ENCODE measurements at regions not wholly inside any gene's neighbourhood (a gene's known extent, or its start where the extent isn't known, plus 50 kb on each side); places are given as distances from the start of the nearest gene placed in this dataset.

DNA sequence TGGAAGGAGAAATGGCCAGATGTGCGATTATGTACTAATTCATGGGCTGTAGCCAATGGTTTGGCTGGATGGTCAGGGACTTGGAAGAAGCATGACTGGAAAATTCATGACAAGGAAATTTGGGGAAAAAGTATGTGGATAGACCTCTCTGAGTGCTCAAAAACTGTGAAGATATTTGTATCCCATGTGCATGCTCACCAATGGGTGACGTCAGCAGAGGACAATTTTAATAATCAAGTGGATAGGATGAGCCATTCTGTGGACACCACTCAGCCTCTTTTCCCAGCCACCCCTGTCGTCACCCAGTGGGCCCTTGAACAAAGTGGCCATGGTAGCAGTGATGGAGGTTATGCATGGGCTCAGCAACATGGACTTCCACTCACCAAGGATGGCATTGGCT is 490.9 kb upstream of the CBLB start:
- TF ChIP-seq, protein P1, sequence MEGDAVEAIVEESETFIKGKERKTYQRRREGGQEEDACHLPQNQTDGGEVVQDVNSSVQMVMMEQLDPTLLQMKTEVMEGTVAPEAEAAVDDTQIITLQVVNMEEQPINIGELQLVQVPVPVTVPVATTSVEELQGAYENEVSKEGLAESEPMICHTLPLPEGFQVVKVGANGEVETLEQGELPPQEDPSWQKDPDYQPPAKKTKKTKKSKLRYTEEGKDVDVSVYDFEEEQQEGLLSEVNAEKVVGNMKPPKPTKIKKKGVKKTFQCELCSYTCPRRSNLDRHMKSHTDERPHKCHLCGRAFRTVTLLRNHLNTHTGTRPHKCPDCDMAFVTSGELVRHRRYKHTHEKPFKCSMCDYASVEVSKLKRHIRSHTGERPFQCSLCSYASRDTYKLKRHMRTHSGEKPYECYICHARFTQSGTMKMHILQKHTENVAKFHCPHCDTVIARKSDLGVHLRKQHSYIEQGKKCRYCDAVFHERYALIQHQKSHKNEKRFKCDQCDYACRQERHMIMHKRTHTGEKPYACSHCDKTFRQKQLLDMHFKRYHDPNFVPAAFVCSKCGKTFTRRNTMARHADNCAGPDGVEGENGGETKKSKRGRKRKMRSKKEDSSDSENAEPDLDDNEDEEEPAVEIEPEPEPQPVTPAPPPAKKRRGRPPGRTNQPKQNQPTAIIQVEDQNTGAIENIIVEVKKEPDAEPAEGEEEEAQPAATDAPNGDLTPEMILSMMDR (IDR thresholded peaks at IDR 0.05), result no peak
- TF ChIP-seq POLR2A (IDR thresholded peaks at IDR 0.05), result no peak

Measured in Peyer's patch (tissue), 4 donors.